H1 (cell line): ENCODE measurements at regions not wholly inside any gene's neighbourhood (a gene's known extent, or its start where the extent isn't known, plus 50 kb on each side); places are given as distances from the start of the nearest gene placed in this dataset.

Experiments used
- ASH2L ChIP-seq: fragments of 200-600, 300-600 bp; sonication (generic); IDR thresholded peaks from one replicate; pipeline ENCODE4 v1.7.1; 2017; ENCODE audit warnings: low read length
- CHD7 ChIP-seq: fragments of 300-600 bp; sonication (generic); IDR thresholded peaks from 2 replicates; pipeline ENCODE4 v1.7.1; 2012; ENCODE audit warnings: low read length, moderate library complexity, mild to moderate bottlenecking, inconsistent platforms; ENCODE audit not compliant: insufficient replicate concordance
- CREB1 ChIP-seq: IDR thresholded peaks from 2 replicates; pipeline ENCODE4 v1.6.1; 2012; ENCODE audit warnings: inconsistent platforms
- E2F6 ChIP-seq: IDR thresholded peaks from 2 replicates; pipeline ENCODE4 v1.6.1; 2012; ENCODE audit warnings: inconsistent platforms
- EP300 ChIP-seq, 2 experiments: IDR thresholded peaks; 1 replicate in 1 of 2; 2 replicates in 1 of 2; pipeline ENCODE4 v1.6.1; 2011 to 2012; ENCODE audit warnings: low read depth in 2 of 2, low read length in 2 of 2, mild to moderate bottlenecking in 2 of 2, borderline replicate concordance in 1 of 2, inconsistent platforms in 1 of 2, moderate library complexity in 1 of 2
- HDAC6 ChIP-seq: IDR thresholded peaks from one replicate; pipeline ENCODE4 v1.7.1; 2012; ENCODE audit warnings: low read depth, mild to moderate bottlenecking, inconsistent platforms, low read length, moderate library complexity
- KDM4A ChIP-seq: IDR thresholded peaks from one replicate; pipeline ENCODE4 v1.7.1; 2012; ENCODE audit warnings: low read depth, mild to moderate bottlenecking, moderate library complexity, low read length, inconsistent platforms; ENCODE audit not compliant: severe bottlenecking
- RAD21 ChIP-seq, 2 experiments: IDR thresholded peaks in 1 of 2; conservative IDR thresholded peaks in 1 of 2; 2 replicates each; pipeline ENCODE4 v1.6.1; 2011; ENCODE audit warnings: low read depth in 2 of 2, low read length in 2 of 2, improper control_type of control experiment in 1 of 2, inconsistent platforms in 1 of 2, mild to moderate bottlenecking in 1 of 2, moderate library complexity in 1 of 2
- RFX5 ChIP-seq: IDR thresholded peaks from 2 replicates; pipeline ENCODE4 v1.6.1; 2011; ENCODE audit warnings: low read depth, low read length, improper control_type of control experiment, borderline replicate concordance
- SP2 ChIP-seq: IDR thresholded peaks from 2 replicates; pipeline ENCODE4 v1.6.1; 2012; ENCODE audit warnings: mild to moderate bottlenecking, low read length, inconsistent platforms
- SUZ12 ChIP-seq: fragments of 200-600 bp; sonication (generic); IDR thresholded peaks from 2 replicates; pipeline ENCODE4 v1.6.1; 2012; ENCODE audit warnings: mild to moderate bottlenecking, inconsistent platforms, low read length, moderate library complexity, mixed read lengths
- TCF12 ChIP-seq: IDR thresholded peaks from 2 replicates; pipeline ENCODE4 v1.6.1; 2011; ENCODE audit warnings: low read depth, mild to moderate bottlenecking, low read length

- no peak for TF ChIP-seq HDAC6
- TF ChIP-seq CREB1: no peak
- TF ChIP-seq E2F6: no peak; the same call in none of the 2 replicates
- TF ChIP-seq SUZ12: 0 out of 2 replicates have a peak, but pooled peaks have one; percentile 4
- TF ChIP-seq ASH2L: peak; percentile 29
- peak; percentile 63 for TF ChIP-seq KDM4A
- no peak for TF ChIP-seq SP2
- TF ChIP-seq TCF12: no peak
- TF ChIP-seq EP300 (IDR thresholded peaks at IDR 0.05; ENCODE audit: borderline replicate concordance in 1 of 2, low read depth in 2 of 2, low read length in 2 of 2): no peak
- no peak for TF ChIP-seq CHD7
- no peak for TF ChIP-seq RFX5
- no peak for TF ChIP-seq RAD21 (IDR thresholded peaks at IDR 0.05 in 1 of 2, conservative IDR thresholded peaks at IDR 0.05 in 1 of 2; ENCODE audit: low read depth in 2 of 2, low read length in 2 of 2)
Measured at GRCh38 chr3:168249205-168249549, 153.5 kb upstream of the GOLIM4 start (continued).
